ENCODE measurements at regions not wholly inside any gene's neighbourhood (a gene's known extent, or its start where the extent isn't known, plus 50 kb on each side); places are given as distances from the start of the nearest gene placed in this dataset.
"Not testable (repeated sequence)": the region's sequence is repeated elsewhere in the genome, so short reads cannot be mapped to it uniquely, and the experiment has no call there.

DNA sequence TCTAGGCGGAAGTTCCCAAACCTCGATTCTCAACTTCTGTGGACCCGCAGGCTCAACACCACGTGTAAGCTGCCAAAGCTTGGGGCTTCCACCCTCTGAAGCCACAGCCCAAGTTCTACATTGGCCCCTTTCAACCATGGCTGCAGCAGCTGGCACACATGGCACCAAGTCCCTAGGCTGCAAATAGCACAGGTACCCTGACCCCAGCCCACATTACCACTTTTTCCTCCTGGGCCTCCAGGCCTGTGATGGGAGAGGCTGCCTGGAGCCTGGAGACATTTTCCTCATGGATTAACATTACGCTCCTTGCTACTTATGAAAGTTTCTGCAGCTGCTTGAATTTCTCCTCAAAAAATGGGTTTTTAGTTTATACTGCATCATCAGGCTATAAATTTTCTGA, 479.5 kb downstream of the PCDH7 start:
- no peak for DNase-seq

DNA sequence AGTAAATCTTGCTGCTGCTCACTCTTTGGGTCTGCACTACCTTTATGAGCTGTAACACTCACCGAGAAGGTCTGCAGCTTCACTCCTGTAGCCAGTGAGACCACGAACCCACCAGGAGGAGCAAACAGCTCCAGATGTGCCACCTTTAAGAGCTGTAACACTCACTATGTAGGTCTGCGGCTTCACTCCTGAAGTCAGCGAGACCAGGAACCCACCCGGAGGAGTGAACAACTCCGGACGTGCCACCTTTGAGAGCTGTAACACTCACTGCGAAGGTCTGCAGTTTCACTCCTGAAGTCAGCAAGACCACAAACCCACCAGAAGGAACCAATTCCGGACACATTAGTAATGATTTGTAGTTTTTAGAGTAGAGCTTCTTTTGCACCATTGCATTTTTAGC, 481.9 kb downstream of the PCDH7 start:
- DNase-seq, result not testable (repeated sequence)

DNA sequence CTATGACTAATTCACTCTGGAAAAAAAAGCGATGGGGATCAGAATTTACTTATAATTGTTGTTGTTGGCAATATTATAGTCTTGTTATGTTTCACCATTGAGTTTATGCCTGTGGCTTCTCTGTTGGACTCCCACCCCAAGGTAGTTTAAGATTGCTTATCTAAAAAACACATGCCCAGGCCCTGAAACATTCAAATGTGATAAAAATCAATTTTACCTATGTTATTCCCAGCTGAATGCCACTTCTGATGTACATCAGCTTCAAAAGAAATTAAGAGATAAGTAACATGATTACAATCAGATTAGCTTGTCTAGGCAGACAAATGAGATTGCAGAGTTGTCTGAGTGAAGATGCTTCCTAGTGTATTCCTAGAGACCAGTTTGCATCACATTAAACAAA, 484.7 kb downstream of the PCDH7 start:
- DNase-seq, result no peak

DNA sequence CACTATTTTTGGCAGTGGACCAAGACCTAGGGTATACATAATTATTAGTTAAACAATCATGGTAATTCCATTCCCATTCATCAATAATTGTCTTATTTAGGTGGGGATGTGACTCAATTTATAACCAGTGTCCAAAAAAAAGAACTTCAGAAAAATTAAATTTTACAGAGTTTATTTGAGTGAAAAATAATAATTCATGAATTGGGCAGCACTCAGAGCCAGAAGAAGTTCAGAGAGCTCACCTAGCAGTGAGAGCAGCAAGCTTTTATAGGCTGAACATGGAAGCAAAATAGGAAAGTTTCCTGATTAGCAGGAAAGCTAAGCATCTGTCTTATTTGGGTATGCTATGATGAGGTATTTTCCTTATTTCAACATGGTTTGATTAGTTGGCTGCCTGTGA, 500.8 kb downstream of the PCDH7 start:
- no peak for DNase-seq

DNA sequence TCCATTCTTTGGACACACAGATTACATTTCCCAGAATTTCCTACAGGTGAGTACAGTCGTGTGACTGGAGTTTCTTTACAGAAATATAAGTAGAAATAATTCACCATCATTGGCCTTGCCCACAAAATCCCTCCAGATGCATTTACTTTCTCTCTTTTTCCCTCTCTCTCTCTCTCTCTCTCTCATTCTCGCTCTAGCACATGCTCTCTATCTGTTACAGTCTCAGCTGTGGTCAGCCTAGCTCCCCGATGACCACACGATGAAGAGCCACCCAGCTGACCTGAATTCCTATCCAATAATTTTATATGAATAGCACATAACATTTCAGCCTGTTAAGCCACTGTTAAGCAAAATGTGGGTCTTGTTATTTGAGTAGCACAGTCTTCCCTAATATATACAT, 507.9 kb downstream of the PCDH7 start:
- no peak for DNase-seq

DNA sequence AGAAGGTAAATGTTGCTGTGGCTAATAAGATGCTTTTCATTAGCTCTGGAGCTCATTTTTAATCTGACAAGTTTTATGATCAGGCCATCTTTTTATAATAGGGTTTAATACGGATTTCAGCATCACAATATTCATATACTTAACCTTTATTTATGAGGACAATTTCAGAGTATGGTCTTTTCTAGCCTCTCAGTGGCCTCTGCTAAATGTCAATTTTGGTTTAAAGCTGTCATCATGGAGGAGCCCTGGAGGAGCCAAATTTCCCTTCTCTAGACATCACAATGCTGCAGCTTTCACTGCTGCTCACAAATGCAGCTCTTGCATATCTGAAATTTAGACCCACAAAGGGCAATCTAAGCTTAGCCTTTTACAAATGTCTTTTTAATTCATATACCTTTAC, 510.4 kb downstream of the PCDH7 start:
- DNase-seq, result no peak

DNA sequence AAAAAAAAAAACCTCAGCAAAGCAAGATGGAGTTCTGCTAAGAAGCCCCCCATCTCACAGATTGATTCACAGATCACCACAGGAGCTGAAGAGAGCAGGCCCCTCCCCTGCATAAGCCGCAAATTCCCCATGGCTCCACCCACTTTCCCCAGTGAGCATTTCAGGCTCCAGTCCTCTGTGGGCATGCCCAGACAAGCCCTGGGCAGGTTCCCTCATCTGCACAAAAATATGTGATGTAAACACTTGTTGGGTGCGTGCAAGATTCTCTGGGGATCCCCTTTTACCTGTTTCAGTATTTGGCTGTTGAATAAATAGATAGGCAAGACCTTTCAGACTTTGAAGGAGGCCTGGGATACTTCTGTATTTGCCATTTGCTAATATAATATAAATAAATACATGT, 514.3 kb downstream of the PCDH7 start:
- no peak for DNase-seq

DNA sequence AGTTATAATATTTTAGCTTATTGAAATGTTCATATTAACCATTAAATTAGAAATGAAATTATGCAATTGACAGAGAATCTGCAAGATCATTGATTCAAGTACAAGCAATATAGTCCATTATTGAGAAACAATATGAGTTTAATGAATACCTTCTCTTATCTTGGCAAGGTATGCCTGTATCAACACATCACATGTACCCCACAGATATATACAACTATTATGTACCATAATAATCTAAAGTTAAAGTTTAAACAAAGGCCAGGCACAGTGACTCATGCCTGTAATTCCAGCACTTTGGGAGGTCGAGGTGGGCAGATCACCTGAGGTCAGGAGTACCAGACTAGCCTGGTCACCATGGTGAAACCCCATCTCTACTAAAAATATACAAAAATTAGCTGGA, 514.7 kb downstream of the PCDH7 start:
- no peak for DNase-seq

DNA sequence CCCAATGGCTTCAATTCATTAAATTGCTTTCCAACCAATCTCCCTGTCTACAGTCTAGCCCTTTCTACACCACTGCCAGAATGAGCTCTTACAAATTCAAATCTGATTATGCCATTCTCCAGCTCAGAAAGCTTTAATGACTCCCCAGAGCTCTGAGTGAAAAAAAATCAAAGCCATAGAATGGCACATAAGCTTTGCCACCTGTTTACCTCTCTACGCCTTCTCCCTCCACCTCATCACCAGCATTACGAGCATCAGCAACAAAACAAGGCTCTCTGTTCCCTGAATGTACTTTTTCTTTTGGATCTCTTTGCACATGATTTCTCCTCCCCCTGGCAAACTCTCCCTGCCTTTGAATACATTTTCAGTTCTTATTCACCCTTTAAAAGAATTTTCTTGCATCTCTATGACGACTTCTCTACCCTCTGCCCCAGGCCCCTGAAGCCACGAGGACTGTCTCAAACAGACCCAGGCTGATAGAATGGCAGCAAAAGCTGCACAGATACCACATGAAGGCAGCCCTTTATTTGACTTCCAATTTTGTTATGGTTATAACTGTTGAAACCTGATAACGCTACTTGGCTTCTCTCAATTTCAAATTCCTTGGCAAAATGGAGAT, 516.0 kb downstream of the PCDH7 start:
- no peak for DNase-seq

DNA sequence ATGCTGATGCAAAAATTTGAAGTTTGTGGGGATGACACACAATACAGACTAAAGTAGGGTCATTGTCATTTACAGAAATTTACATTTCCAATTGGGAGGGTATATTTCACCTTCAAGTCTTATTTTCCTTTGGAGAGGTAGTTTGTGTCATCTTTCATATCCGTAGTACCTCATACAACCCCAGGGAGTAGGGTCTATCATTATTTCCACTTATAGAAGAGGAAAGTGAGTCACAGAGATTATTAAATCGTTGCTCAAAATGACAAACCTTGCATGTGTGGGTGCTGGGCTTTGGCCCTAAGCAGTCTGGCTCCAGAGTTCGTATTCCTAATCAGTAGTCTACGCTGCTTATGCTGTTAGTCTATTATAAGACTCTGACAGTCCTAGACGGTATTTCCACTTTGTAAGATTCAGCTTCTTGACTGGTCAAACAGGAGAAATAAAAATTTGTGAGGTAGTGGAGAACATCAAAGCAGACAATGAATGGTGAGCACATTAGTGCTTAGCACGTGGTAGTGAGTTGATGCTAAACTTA, 516.5 kb downstream of the PCDH7 start:
- no peak for DNase-seq

DNA sequence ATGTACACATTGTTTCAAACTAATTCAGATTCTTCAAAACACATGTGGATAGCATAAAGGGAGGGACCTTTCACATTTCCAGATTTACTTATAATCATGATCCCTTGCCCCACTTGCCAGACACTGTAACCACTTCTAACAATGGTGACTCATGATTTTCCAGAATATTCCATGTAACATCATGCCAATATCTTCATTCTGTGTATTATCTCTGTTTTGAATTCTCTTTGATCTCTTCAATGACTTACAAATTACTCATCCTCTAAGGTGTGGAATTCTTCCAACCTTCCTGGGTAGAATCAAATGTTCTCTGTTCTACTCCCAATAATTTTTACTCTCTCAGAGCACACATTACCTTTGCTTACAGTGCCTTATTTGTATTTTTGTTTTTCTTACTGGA, 517.1 kb downstream of the PCDH7 start:
- no peak for DNase-seq

DNA sequence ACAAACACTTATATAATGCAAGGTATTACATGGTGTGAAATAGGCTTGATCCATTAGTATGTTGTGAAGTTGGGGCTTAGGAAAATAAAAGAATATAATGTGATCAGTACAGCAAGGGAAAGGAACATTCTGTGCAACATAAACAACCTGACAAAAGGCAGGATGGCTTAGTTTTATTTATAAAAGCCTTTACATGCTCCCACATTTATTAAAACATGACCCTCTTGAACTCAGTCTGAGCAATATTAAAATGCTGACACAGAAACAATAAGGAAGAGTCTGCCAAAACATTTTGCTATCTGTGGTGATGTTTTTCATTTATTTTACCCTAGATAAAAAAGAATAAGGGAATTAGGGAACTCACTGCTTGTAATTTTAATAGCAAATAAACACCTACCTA, 519.7 kb downstream of the PCDH7 start:
- no peak for DNase-seq

DNA sequence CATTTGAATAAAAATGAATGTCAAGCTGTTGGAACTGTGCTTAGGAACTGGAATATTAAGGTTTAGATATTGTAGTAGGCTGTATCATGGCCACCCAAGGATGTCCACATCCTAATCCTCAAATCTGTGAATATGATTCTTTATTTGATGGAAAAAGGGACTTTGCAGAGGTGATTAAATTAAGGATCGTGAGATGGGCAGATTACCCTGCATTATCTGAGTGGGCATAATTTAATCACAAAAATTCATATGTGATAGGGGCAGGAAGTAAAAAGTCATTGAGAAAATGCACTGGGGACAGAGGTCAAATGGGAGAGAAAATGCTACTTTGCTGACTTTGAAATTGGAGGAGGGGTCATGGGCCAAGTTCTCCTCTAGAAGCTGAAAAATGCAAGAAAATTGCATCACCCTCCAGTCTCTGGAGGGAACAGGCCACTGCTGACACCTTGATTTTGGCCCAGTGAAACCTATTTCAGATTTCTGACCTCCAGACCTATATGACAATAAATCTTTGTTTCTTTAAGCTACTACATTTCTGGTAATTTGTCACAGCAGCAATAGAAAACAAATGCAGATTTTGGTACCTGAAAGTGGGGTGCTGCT, 521.4 kb downstream of the PCDH7 start:
- no peak for DNase-seq

DNA sequence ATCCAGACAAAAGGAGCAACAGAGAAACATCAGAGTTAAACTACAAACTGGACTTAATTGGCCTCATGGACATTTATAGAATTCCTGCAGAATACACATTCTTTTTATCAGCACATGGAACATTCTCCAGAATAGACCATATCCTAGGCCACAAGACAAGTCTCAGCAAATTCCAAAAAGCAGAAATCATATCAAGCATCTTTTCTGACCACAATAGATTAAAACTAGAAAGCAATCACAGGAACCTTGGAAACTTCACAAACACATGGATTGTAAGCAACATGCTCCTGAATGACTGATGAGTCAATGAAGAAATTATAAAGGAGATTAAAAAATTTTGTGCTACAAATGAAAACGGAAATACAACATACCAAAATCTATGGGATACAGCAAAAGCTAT, 526.7 kb downstream of the PCDH7 start:
- DNase-seq, result no peak

DNA sequence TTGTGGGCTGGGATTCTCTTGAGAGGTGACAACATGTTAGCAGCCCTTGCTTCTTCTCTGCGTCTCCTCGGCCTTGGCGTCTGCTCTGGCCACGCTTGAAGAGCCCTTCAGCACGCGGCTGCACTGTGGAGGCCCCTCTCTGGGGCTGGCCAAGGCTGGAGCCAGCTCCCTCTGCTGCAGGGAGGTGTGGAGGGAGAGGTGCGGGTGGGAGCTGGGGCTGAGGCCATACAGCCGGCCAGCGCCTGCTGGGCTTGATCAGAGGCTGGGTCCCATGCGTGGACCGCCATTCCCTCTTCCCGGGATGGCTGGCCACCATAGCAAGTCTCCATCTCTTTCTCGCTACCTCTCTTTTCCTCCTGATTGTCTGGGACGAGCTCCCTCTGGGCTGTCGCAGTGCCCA, 539.0 kb downstream of the PCDH7 start:
- no peak for DNase-seq

DNA sequence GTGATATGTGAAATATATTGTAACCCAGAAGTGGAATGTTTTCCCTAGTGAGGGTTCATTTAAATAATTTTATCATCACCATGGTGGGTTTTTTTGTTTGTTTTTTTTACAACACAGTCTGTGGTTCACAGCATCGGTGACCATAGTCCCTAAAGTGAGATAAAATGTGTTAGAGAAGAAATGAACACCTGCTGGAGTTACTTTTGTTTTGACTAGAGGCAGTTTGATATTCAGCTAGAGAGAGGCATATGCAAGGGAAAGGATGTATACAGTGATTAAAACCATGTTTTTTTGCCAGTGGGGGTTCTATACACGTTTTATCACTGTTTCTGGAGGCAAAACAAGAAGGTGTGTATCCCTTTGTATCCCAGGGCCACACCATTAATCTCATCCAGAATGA, 541.5 kb downstream of the PCDH7 start:
- DNase-seq, result no peak

DNA sequence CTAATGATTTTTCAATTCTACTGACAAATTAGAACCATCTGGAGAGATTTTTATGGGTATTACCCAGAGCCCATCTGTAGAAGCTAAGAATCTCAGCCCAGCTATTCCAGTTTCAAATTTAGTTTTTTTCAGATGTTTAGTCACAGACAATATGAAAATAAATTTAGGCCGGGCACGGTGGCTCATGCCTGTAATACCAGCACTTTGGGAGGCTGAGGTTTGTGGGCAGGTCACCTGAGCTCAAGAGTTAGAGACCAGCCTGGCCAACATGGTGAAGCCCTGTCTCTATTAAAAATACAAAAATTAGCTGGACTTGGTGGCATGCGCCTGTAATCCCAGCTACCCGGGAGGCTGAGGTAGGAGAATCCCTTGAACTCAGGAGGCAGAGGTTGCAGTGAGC, 545.9 kb downstream of the PCDH7 start:
- not testable (repeated sequence) for DNase-seq

DNA sequence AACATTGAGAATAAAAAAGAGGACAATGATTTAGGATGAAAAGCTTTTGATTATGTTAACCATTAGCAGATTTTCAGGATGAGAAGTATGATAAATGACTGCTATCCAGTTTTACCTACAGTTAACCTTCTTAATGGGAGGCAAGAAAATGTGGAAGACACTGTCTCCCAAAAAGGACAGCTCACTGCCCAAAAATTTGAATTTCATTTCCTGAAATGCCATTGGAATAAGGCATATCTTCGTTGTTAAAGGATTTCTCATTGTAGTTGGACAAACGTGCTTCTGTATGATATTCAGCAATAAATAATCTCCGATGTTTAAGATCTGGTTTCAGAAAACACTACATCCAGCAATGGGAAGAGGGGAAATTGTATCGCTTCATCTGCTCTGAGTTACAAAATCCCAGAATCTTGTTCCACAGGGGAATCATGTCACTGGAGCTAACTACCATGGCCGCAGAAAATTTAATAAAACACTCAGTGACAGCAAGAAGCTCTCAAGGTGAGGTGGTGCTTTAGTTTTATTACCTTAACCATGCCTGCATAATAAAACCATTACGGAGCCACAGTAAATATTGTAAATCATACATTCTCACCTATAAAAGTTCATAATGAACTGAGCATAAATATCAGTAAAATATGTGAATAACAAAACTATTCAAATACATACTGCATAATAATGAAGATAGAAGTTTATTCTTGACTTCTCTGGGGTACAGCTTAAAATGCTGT, 552.3 kb downstream of the PCDH7 start:
- DNase-seq, result no peak

DNA sequence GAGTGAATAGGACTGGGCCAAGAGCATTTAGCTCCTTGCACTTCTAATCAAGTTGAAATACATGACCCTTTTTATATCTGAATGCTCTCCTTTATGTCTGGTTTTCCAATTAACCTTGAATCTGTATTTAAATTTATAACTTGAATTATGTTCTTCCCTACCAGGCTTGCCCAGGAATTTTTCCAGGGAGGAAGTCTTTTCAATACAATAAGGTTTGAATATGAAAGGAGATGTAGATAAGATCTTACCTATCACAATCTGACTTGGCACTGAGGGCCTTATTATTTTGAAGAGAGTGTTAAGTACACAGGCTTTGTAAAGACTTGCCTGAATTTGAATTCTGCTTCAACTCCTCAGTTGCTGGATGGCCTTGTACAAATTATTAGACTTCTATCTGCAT, 555.7 kb downstream of the PCDH7 start:
- no peak for DNase-seq

DNA sequence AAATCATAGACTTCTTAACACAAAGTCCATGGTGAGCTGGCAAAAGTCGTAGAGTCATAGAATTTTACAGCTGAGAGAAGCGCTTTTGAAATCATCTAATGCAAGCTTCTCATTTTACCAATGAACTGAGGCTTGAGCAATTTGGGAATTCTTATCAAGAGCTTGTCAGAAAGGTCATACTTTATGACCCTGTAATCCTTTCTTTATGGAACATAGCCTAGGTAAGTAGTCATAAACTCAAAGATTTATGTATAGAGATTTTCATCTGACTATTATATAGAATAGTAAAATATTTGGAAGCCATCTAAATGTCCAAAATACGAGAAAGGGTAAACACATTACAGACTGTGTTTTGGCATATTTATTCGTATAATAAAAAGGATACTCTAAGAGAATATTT, 563.5 kb downstream of the PCDH7 start:
- DNase-seq, result no peak

DNA sequence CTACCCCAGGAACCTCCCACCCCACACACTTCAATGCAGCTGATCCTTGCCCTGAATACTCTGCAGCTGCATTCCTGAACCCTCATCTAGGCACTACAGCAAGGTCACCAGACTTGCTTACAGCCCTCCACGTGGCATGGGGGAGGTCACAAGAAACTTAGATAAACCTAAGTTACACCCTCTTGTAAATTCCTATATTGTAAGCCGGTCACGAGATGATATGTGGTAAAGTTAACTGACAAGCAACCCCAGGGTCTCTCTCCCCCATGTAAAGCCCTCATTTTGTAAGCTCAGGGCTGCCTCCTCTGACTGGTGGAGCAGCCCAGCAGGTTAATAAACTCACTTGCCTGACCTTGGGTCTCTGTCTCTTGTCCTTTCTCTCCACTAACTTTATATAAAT, 570.7 kb downstream of the PCDH7 start:
- no peak for DNase-seq

DNA sequence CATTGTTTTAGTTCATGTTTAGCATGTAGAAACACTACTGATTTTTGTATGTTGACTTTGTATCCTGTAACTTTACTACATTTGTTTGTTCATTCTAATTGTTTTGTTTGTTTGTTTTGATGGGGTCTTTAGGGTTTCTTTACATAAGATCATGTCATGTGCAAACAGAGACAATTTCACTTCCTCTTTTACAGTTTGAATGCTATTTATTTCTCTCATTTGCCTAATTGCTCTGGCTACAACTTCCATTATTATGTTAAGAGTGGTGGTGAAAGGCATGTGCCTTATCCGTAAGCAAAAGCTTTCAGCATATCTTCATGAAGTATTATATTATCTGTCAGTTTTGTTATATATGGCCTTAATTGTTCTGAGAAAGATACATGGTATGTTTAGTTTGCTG, 571.1 kb downstream of the PCDH7 start:
- no peak for DNase-seq

DNA sequence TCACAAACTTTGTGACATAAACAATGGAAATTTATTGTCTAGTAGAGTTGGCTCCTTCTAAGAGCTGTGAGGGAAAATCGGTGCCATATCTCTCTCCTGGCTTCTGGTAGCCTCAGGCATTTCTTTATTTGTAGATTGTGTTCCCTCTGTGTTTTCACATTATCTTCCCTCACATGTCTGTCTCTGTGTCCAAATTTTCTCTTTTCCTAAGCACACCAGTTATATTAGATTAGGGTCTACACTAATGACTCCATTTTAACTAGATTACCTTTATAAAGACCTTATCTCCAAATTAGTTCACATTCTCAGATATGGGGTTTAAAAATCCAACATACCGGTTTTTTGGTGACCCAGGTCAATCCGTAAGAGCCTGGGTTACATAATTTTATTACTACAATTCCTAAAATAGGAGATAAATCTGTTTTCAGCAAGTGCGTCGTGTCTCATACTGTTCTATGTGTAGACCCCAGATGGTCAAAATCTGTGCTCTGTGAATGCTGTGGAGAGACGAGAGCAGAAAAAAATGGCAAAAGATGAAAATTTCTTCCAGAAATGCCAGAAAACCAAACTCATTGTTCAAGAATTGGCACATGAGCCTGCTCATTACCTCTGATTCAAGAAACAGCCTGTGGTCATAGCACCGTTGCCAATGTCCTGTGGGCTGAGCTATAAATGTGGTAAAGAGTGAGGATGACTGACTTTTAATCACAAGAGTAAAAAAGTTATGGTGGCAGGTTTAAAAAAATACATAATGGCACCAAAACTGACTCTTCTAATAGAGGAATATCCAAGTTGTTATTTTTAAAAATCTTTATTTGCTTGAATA, 574.7 kb downstream of the PCDH7 start:
- no peak for DNase-seq

DNA sequence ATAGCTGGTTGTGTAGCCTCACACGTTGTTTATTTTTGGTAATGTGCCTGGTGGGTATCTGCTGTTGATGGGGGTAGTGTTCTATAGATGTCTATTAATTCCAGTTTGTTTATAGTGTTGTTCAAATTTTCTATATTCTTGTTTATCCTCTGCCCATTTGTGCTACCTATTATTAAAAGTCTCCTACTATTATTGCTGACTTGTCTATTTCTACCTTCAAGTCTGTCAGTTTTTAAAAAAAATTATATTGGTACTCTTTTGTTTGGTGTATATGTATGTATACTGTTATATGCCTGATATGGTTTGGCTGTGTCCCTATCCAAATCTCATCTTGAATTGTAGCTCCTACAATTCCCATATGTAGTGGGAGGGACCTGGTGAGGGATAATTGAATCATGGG, 578.6 kb downstream of the PCDH7 start:
- DNase-seq, result no peak

All from NCI-H1048 (cell line).